K562 (cell line): ENCODE measurements at regions not wholly inside any gene's neighbourhood (a gene's known extent, or its start where the extent isn't known, plus 50 kb on each side); places are given as distances from the start of the nearest gene placed in this dataset.

Experiments used
- ATAC-seq: fragments of 200-7000 bp; cut with Tn5 transposase; 3 replicates; pipeline ENCODE4 v1.9.1; 2020; ENCODE audit warnings: moderate library complexity
- BruUV-seq: library from RNA; stranded (reverse); fragments of 400-500 nt; replicated peaks from 2 replicates; lab custom pipeline; 2021; lab: Mats Ljungman, UMichigan
- CTCF ChIA-PET: fragments of 300-600 bp; formaldehyde crosslinking; extraction: SDS; loops from one replicate; lab custom pipeline; 2021; ENCODE audit warnings: low intra/inter-chr PET ratio; lab: Yijun Ruan, JAX
- POLR2A ChIA-PET: fragments of 300-600, 350-650 bp; sonication (Branson Sonifier 250); formaldehyde crosslinking; extraction: SDS; loops from one replicate; lab custom pipeline; 2021; ENCODE audit warnings: antibody characterized with exemption, inconsistent platforms; lab: Yijun Ruan, JAX
- DNase-seq, 4 experiments: peaks; one replicate each; pipeline versions ENCODE4 v3.0.0 to v3.0.0-alpha.2; 2011 to 2018; ENCODE audit warnings: low spot score in 3 of 4, mixed read lengths in 3 of 4; ENCODE audit errors: extremely low read depth in 1 of 4
- FAIRE-seq: peaks from 2 replicates; lab custom pipeline; 2011; peaks lifted over from hg19 to GRCh38; lab: Jason Lieb, UNC
- H2AFZ ChIP-seq: 2 replicates; pipeline ENCODE4 v1.6.0; 2011; ENCODE audit warnings: low read depth, low read length, control low read depth, inconsistent platforms
- H3K27ac ChIP-seq: fragments of 200-600 bp; 3 replicates; pipeline ENCODE4 v1.8.0; 2011; ENCODE audit warnings: low read depth, mild to moderate bottlenecking, control low read depth, inconsistent platforms, low read length, moderate library complexity, mixed read lengths; ENCODE audit errors: extremely low read depth
- H3K27me3 ChIP-seq, 2 experiments: fragments of 300-600 bp in 1 of 2; 2 replicates in 1 of 2; 3 replicates in 1 of 2; pipeline versions ENCODE4 v1.6.0 to v1.8.0; 2011; ENCODE audit warnings: inconsistent platforms in 2 of 2, low read length in 2 of 2, mild to moderate bottlenecking in 1 of 2, mixed read lengths in 1 of 2, moderate library complexity in 1 of 2; ENCODE audit not compliant: control insufficient read depth in 2 of 2, insufficient read depth in 2 of 2
- H3K36me3 ChIP-seq: fragments of 300-600 bp; 3 replicates; pipeline ENCODE4 v1.8.0; 2011; ENCODE audit warnings: mild to moderate bottlenecking, low read length, inconsistent platforms; ENCODE audit not compliant: control insufficient read depth, insufficient read depth
- H3K4me1 ChIP-seq, 2 experiments: fragments of 200-600 bp in 1 of 2; replicated peaks in 1 of 2; 2 replicates in 1 of 2; 3 replicates in 1 of 2; pipeline versions ENCODE4 v1.5.1 to v1.8.0; 2011; ENCODE audit warnings: inconsistent platforms in 2 of 2, low read length in 2 of 2, mild to moderate bottlenecking in 1 of 2, mixed read lengths in 1 of 2, moderate library complexity in 1 of 2; ENCODE audit not compliant: control insufficient read depth in 2 of 2, insufficient read depth in 2 of 2
- H3K4me2 ChIP-seq: 2 replicates; pipeline ENCODE4 v1.6.1; 2011; ENCODE audit warnings: low read length, control low read depth, inconsistent platforms, mixed read lengths; ENCODE audit not compliant: insufficient read depth
- H3K4me3 ChIP-seq: fragments of 200-600 bp; sonication (generic), shearing (Covaris generic); 2 replicates; pipeline ENCODE4 v1.5.1; 2016; ENCODE audit warnings: control low read depth, inconsistent platforms
- H3K79me2 ChIP-seq: fragments of 200-600 bp; 3 replicates; pipeline ENCODE4 v1.8.0; 2011; ENCODE audit warnings: low read length, inconsistent platforms; ENCODE audit not compliant: control insufficient read depth, insufficient read depth
- H3K9ac ChIP-seq, 2 experiments: 2 replicates each; pipeline versions ENCODE4 v1.6.0 to v1.6.1; 2011; ENCODE audit warnings: low read depth in 2 of 2, low read length in 2 of 2, control low read depth in 1 of 2, inconsistent platforms in 1 of 2, mild to moderate bottlenecking in 1 of 2, mixed read lengths in 1 of 2; ENCODE audit not compliant: insufficient read depth in 1 of 2
- H3K9me1 ChIP-seq: one replicate; pipeline ENCODE4 v1.6.0; 2011; ENCODE audit warnings: inconsistent platforms, mild to moderate bottlenecking, low read length, moderate library complexity; ENCODE audit not compliant: control insufficient read depth, insufficient read depth
- H3K9me3 ChIP-seq: replicated peaks from 2 replicates; pipeline ENCODE4 v1.5.1; 2011; ENCODE audit warnings: low read depth, low read length, inconsistent platforms; ENCODE audit not compliant: control insufficient read depth, insufficient read depth
- H4K20me1 ChIP-seq: replicated peaks from 2 replicates; pipeline ENCODE4 v1.6.1; 2011; ENCODE audit warnings: low read length, inconsistent platforms, mixed read lengths; ENCODE audit not compliant: control insufficient read depth, insufficient read depth
- LCOR ChIP-seq: sonication (generic); formaldehyde crosslinking; IDR thresholded peaks from 2 replicates; pipeline ENCODE4 v1.8.0; 2022; ENCODE audit warnings: mild to moderate bottlenecking, missing genetic modification reagents
- PRPF4 ChIP-seq: fragments of 200-400 bp; formaldehyde crosslinking; IDR thresholded peaks from one replicate; pipeline ENCODE4 v1.6.1; 2017; ENCODE audit warnings: low read length, low read depth, mild to moderate bottlenecking; ENCODE audit not compliant: insufficient read depth, poor library complexity, severe bottlenecking
- SMAD3 ChIP-seq: fragments of 450-650 bp; formaldehyde crosslinking; conservative IDR thresholded peaks from 2 replicates; pipeline ENCODE4 v1.4.0; 2020; ENCODE audit warnings: mild to moderate bottlenecking
- TAF7 ChIP-seq: fragments of 450-650 bp; IDR thresholded peaks from 2 replicates; pipeline ENCODE4 v1.6.1; 2016; ENCODE audit warnings: missing genetic modification characterization, missing compliant biosample characterization
- WGBS: fragments of 100-300 bp; shearing (Covaris generic); methylation state at CpG from one replicate; pipeline ENCODE4 v1.1.6; 2016; ENCODE audit warnings: low coverage, mixed read lengths; ENCODE audit not compliant: insufficient coverage; ENCODE audit errors: missing lambda C conversion rate; 5-methylcytosine and 5-hydroxymethylcytosine counted together
- in situ Hi-C: fragments of 300-500 bp; cut with MboI; formaldehyde crosslinking; loops from 4 replicates; pipeline ENCODE4 v1.15.0; 2018; ENCODE audit warnings: inconsistent platforms, mixed read lengths
- intact Hi-C: fragments of 100-400 bp; cut with micrococcal nuclease; formaldehyde crosslinking; loops from 2 replicates; pipeline ENCODE4 v1.14.2; 2022
- TF ChIP-seq, protein P1 (sequence below): fragments of 250-450 bp; sonication (Bioruptor Pico); IDR thresholded peaks from 2 replicates; pipeline ENCODE4 v1.8.0; 2022; ENCODE audit warnings: moderate library complexity, mild to moderate bottlenecking, inconsistent platforms
- TF ChIP-seq, protein P2 (sequence below): fragments of 250-450 bp; sonication (Bioruptor Pico); IDR thresholded peaks from 2 replicates; pipeline ENCODE4 v1.8.0; 2021; ENCODE audit warnings: moderate library complexity, mild to moderate bottlenecking, inconsistent platforms

DNA sequence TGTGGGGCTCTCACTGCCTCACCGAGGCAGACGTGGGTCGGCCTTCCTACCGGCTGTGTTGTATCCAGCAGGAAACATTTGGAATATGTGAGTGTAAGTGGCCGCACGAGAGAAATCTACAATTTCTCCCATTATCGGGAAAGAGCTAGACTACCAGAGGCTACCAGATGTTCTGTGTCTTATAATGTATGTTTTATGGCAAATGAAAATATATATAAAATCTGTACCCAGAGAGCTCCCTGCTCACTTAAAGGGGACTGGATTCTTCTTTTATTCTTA lies 69.5 kb upstream of the PITX1 start:
- FAIRE-seq = no peak
- no peaks in the 10 kb centered on the region for H3K9me3 ChIP-seq

More for the DNA sequence above, 69.5 kb upstream of the PITX1 start:
- H3K79me2 ChIP-seq = no peaks in the 10 kb centered on the region
- intact Hi-C loops (no loop called here), in situ Hi-C loops (no loop called here)
- POLR2A ChIA-PET = interaction anchor here (1.4 to 2.3 kb wide), 3 partner anchors 9 to 15 kb away, joined by 5 to 18 read pairs (median 6); no protein-coding TSS in a partner anchor
- peaks cover 23 to 25% of the 10 kb centered on the region in 2 experiments; a peak in 4 of 5 replicates for H3K4me1 ChIP-seq
- H3K9me1 ChIP-seq = no peaks in the 10 kb centered on the region
- 86% methylated on average over 7 of the region's 7 CpGs for WGBS
- no peak overlapping the region for H3K4me3 ChIP-seq
- ATAC-seq (no peak), DNase-seq (no peak)
- no peaks in the 10 kb centered on the region for H3K36me3 ChIP-seq
- BruUV-seq = no TSS peak
- TF ChIP-seq PRPF4 (no peak), LCOR (no peak), SMAD3 (CRISPR knock-in tag) (no peak), TAF7 (tag) (no peak)
- TF ChIP-seq, protein P1, sequence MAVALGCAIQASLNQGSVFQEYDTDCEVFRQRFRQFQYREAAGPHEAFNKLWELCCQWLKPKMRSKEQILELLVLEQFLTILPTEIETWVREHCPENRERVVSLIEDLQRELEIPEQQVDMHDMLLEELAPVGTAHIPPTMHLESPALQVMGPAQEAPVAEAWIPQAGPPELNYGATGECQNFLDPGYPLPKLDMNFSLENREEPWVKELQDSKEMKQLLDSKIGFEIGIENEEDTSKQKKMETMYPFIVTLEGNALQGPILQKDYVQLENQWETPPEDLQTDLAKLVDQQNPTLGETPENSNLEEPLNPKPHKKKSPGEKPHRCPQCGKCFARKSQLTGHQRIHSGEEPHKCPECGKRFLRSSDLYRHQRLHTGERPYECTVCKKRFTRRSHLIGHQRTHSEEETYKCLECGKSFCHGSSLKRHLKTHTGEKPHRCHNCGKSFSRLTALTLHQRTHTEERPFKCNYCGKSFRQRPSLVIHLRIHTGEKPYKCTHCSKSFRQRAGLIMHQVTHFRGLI (CRISPR knock-in tag) = no peak
- TF ChIP-seq, protein P2, sequence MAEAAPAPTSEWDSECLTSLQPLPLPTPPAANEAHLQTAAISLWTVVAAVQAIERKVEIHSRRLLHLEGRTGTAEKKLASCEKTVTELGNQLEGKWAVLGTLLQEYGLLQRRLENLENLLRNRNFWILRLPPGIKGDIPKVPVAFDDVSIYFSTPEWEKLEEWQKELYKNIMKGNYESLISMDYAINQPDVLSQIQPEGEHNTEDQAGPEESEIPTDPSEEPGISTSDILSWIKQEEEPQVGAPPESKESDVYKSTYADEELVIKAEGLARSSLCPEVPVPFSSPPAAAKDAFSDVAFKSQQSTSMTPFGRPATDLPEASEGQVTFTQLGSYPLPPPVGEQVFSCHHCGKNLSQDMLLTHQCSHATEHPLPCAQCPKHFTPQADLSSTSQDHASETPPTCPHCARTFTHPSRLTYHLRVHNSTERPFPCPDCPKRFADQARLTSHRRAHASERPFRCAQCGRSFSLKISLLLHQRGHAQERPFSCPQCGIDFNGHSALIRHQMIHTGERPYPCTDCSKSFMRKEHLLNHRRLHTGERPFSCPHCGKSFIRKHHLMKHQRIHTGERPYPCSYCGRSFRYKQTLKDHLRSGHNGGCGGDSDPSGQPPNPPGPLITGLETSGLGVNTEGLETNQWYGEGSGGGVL (CRISPR knock-in tag) = no peak
- H2AFZ ChIP-seq = no peak overlapping the region
- H3K9ac ChIP-seq = peak overlapping the region in 1 of 2 experiments; percentile 59; a peak in 2 of 4 replicates
- H3K27me3 ChIP-seq = no peaks in the 10 kb centered on the region
- no peak overlapping the region for H3K27ac ChIP-seq
- CTCF ChIA-PET = no interaction called here
- no peaks in the 10 kb centered on the region for H4K20me1 ChIP-seq
- H3K4me2 ChIP-seq = no peak overlapping the region
